ENCODE measurements at regions not wholly inside any gene's neighbourhood (a gene's known extent, or its start where the extent isn't known, plus 50 kb on each side); places are given as distances from the start of the nearest gene placed in this dataset.

DNA sequence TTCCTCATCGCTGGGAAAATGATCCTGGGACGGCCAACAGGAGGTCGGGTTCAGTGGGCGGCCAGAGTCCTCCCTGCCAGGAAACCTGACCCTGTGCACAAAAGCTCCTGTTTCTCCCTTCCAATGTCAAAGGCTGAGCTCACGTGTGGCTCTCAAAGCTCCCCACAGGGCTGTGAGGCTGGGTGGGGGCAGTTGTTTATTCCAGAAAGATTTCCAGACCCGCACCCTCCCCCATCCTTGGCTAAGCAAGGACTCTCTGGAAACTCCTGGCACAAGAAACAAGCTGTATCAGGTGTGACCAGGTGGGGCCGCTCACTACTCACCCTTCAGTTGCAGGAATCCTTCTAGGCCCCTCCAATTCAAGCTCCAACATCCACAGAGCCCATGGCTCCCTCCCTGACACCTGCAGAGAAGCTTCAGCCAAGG is 131.9 kb downstream of the SHANK2 start:
- peak; percentile 10 for DNase-seq

DNA sequence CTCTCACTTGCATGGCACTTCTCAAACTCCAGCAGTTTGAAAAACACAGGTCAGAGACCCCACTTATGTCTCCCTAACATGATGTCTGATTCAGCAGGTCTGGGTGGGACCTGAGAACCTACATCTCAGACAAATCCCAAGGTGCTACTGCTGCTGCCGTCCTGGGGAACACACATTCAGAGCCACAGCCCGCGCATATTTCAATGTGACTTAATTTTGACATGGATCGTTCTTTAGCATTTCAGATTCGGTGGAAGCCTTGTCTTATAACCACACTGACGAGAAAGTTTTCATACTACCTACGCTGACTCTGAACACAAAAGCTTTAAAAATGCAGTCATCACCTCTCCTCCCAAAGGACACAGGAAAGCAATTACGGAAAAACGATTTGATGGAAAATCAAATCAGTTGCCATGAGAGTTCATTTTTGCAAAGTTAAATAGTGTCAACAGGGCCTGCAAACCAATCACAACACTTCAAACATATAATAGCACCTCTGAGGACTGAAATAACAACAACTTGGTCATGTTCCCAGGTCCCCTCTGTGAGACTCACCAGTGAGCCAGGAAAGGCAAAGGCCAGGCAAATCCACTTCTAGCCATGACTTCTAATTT is 132.6 kb downstream of the SHANK2 start:
- no peak for DNase-seq

DNA sequence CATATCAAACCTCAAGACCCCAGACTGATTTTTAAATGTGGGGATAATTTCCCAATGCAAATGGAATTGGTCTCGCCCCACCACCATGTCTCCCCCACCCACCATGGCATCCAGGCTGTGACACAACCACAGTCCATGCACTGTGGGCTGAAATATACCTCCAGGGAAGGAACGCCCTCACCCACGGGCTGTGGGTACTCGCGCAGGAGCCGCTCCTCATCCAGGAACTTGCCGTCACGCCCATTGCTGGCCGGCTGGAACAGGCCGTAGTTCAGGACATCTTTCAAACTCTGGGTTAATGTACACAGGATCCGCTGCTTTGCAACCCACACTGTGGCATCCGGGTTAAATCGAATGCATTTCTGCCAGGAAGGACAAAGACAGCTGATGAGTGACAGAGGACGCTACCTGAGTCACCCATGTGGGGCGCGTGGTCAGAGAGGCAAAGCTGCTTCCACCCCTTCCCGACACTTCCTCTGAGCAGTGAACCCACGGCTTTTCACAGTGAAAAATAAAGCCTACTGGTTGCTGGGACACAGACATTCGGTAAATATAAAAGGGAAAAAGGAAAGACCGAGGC is 133.6 kb downstream of the SHANK2 start:
- DNase-seq = no peak

DNA sequence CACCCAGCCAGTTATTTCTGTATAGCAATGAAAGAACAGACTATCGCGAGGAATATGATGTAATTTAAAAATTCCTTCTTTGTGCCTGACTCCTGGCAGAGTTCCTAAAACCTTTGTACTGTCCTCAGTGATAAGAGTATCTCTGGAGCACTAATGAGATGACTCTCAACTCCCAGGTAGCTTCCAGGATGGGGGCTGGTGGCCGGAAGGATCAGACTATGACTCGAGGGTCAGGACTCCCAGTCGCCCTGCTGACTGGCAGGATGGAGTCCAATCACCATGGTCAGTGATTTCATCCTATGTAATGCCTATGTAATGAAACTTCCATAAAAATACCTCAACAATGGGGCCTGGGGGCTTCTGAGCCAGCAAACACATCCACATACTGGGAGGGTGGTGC is 135.1 kb downstream of the SHANK2 start:
- DNase-seq = no peak

DNA sequence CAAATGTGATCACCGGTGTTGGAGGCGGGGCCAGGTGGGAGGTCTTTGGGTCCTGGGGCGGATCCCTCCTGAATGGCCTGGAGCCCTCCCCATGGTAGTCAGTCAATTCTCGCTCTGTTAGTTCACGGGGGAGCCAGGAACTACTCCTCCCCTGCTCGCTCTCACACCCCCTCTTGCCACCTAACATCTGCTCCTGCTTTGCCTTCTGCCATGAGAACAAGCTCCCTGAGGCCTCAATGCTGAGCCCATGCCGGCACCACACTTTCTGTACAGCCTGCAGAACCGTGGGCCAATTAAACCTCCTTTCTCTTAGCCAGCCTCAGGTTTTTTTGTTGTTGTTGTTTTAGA is 135.7 kb downstream of the SHANK2 start:
- DNase-seq = no peak

DNA sequence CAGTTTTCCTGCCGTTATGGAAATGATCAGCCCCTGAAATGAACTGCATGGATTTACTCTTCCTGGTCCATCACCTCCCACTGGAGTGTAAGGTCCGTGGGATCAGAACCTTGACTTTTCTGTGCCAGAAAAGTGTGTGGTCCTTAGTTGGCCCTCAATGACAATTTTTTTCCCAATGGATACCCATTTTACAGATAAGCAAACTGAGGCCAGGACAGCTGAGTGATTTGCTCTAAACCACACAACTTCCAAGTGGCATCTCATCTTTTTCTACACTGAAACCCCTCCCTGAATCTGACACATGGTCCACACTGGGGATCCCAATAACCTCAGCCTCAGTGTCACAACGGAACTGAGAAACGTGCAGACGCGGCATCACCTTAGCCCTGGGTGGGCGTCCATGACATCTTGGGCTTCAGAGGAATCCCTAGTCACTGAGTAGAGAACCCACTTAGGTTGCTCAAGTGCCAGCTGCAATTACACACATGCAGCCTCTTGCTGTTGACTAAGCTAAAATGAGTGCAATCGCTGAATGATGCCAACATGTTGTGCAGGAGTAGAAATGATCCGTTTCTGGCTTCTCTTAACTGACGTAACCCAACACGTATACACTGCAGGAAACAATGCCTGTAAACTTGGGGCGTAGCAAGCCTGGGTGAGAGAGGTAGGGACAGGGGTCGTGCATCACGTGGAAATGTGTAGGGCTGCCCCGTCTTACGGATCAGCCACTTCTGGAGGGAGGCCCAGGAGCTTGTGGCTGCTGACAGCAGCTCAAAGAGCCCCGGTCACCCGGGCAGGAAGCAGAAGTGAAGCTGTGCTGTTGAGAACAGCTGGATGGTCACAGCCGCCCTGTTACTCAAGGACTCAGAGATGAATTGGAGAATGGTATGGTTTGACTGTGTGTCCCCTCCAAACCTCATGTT is 136.3 kb downstream of the SHANK2 start:
- DNase-seq = no peak

DNA sequence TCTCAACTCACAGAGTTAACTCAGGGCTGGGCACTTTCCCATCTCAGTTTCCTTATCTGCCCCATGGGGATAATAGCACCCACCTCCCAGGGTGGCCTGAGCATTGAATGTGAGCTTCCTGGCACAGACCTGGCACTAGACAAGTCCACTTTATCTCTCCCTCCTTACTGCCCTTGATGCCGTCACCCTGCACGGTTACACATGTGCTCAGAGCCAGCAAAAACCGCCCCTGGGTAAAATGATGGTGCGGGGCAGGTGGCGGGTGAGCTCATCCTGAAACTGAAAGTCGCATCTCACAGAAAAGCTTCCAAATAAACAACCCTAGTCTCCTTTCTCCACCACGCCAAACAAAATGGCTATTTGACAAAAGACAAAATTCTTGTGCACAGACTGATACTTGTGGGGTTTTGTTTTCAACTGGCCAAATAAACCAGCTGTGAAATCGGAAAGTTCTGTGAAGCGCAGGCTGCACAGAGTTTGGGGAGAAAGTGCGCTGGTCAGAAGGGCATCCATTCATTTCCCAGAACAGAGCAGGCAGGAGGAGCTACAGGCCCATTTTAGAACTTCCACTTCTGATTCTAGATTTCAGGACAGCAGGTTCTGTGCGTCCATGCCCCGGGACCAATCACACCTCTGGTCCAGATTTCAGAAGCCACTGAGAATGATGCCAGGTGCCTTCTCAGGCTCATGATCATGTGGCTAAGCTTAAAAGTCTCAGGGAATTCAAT is 138.1 kb downstream of the SHANK2 start:
- no peak for DNase-seq

DNA sequence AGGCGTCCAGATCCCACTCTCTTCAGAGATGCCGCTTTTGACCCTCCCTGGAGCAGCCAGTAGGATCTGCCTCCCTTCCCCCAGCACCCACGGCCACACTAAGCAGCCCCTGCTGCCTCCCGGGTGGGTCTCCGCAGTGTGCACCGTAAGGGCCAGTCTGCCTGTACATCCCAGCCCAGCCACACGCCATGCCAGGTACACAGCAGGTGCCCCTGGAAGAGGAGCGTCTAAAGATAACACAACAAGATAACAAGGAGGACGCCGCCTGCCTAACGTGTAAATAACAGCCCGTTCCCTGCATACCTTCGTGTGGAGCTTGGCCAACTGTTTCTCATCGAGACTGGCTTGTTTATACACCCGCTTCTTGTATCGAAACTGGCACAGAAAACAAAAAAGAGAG is 139.4 kb downstream of the SHANK2 start:
- DNase-seq = peak; percentile 44

DNA sequence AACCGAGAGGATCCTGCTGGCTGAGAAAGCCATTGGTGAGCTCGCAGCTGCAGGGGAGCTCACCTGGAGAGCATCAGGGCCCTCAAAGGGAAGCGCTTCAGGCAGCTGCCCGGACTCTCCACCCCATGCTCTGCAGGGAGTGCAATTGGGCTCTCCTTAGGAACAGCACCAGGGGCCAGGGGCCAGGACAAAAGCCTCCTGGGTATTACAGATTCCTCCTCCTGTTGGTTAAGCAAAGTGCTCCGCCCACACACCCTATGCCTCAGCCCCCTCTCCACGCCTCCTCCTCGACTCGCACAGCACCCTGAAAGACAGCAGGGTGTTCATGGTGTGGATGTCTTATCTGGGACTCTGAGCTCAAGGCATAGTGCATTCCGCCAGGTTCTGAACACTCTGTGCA is 139.9 kb downstream of the SHANK2 start:
- peak; percentile 76 for DNase-seq

DNA sequence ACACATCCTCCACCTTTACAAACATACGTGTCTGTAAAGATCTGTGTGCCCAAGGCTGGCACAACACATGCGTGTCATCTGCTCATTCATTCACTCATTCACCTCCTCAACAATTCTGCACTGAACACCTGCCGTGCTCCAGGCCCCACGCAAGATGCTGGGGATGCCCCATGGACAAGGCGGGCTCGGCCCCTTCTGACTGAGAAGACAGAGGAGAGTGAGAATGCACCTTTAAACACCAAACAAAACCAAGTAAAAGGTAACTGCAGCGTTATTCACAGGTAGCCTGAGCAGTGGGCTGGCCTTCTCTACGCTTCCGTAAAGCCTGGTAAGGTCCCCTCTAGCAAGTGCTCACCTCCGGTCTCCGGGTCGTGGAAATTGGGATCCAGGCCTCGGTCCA is 142.8 kb downstream of the SHANK2 start:
- DNase-seq = no peak

DNA sequence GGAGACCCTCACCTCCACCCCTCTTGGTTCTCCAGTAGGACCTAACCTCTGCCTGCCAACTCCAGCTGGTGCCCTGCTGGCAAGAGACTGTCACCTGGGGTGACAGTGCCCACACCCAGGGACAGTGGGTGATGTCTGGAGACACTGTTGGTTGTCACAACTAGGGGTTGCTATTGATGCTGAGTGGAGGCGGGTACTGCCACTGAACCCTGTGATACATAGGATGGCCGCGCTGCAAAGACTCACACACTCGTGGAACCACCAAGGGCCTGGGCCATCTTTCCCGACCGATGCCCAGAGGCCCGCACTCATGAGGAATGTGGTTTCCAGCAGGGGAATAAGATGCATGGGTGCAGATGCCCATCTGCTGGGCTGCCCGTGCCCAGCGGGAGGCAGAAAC is 143.2 kb downstream of the SHANK2 start:
- no peak for DNase-seq

DNA sequence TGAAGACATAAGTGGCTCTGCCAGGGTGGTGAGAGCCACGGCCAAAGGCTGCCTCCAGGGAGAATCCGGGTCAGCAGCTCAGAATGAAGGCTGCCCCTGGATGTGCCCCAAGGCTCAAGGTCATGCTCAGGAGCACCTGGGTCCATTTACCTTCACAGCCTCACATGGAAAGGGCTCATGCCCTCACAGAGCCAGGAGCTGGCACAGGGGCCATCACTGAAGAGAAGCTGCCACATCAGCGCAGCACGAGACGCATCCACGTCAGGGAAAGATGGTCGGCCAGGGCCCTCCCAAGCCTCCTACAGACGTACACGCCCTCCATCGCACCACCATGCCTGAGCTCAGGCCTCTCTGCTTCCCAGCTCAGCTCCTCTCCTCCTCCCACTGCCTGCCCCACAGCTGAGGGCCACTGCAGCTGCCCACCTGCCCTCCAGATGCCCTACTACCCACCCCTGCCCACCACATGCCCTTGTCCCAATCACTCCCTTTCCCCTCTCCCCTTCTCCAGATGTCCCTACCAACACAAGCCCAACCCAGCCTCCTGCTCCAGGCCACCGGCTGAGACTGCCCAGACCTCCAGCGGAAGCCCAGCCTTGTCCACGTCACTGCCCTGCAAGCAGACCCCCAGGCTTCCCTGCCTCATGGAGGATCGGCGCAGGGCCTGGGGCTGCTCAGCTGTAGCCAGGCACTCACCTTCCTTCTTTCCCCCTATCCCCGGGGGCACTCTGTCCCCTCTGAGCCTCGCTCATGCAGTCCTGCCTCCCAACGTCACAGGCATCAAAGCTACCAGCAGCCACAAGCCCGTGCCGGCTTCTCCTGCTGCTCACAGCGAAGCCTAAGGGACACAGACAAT is 144.1 kb downstream of the SHANK2 start:
- no peak for DNase-seq

DNA sequence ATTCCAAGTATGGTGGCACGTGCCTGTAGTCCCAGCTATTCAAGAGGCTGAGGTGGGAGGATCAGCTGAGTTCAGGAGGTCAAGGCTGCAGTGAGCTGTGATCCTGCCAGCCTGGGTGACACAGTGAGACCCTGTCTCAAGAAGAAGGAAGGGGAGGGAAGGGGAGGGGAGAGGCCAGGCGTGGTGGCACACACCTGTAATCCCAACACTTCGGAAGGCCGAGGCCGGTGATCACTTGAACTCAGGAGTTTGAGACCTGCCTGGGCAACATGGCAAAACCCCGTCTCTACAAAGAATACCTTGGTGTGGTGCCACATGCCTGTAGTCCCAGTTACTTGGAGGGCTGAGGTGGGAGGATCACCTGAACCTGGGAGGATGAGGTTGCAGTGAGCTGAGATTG is 145.7 kb downstream of the SHANK2 start:
- DNase-seq = no peak

DNA sequence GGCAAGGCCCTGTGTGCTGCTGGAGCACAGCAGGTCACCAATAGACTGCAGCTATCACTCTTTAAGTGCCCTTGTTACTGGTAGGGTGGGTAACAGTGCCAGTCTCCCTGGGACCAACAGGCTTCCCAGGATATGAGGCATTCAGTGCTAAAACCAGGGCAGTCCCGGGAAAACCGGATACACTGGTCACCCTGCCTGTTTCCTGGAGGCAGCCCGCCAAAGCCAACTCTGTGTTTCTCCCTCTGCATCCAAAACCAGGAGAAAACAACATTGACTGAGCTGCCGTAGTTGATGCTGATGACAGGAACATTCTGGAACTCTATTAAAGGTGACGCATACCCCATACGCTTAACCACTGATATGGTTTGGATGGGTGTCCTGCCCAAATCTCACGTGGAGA is 149.1 kb downstream of the SHANK2 start:
- no peak for DNase-seq

DNA sequence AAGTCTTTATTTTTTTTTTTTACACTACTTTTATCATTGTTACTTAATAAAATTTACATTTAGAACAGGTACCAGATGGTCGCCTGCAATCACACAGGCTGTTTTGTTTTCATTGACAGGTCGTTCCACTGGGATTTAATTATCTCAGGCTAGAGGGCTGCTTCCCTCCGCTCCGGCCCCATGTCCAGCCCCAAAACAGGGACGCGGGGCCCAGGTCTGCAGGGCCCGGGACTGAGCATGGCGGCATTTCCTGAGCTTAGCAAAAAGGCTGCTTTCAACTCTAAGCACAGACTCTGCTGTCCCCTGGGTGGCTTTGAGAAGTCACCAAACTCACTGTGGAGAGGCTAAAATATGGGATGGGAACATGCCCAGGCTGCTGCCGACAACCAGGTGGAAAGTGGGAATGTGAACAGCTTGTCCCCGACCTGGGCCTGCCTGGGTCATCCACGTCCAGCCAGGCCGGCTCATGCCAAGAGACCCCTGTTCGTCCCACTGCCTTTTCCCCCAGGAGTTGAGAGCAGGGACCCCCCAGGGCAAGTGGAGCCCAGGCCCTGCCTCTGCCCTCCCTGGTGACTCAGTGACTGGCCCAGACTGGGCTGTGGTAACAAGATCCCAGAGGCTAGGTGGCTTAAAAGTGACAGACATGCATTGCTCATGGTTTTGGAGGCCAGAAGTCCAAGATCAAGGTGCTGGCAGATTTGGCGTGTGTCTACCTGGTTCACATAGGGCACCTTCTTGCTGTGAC is 150.0 kb downstream of the SHANK2 start:
- DNase-seq = no peak

DNA sequence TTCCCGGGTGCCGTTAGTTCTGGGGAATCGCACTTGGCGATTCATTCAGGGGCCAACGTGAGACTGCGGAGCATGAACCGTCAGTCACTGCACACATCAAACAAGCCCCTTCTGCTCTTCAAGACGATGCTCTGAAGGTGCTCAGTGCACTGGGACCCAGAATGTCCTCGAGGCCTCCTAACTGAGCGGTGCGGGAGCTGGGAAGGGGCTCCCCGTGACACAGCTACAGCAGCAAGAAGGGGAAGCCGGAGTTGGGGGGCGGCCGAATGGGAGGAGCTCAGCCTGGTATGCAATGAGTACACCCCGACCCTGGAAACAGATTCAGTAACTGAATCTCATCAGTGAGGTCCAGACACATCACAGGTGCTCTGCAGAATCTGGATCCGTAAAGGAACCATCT is 150.8 kb downstream of the SHANK2 start:
- no peak for DNase-seq

DNA sequence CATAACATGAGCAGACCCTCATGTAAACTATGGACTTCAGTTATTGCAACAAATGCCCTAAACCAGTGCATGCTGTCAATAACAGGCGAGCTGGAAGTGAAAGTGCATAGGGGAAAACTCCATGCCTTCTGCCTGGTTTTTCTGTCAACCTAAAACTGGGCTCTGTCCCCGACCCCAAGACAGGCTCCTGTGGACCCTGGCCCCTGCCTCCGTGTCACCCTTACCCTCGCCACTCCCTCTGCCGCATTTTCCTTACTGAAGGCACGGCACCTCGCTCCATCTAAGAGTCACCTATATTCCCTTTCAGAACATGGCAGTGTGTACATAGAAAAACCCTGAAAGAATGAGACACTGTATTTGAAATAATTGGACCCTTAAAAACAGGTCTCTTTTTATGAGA is 151.3 kb downstream of the SHANK2 start:
- no peak for DNase-seq

DNA sequence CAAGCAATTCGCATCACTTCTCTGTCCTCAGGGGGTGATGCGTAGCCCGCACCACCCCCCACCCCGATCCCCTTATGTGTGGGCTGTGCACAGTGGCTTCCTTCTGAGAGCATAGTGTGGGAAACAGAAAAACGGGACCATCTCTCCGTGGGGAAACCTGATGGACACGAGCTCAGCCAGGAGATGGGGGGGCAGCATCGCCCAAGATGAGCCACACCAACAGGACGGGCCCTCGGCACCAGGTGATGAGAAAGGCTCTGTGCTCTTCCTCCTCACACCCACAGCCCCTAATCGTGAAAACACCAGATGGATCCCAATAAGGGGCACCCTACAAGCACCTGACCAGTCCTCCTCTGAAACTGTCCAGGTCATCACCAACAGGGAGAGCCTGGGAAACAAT is 153.6 kb downstream of the SHANK2 start:
- no peak for DNase-seq

DNA sequence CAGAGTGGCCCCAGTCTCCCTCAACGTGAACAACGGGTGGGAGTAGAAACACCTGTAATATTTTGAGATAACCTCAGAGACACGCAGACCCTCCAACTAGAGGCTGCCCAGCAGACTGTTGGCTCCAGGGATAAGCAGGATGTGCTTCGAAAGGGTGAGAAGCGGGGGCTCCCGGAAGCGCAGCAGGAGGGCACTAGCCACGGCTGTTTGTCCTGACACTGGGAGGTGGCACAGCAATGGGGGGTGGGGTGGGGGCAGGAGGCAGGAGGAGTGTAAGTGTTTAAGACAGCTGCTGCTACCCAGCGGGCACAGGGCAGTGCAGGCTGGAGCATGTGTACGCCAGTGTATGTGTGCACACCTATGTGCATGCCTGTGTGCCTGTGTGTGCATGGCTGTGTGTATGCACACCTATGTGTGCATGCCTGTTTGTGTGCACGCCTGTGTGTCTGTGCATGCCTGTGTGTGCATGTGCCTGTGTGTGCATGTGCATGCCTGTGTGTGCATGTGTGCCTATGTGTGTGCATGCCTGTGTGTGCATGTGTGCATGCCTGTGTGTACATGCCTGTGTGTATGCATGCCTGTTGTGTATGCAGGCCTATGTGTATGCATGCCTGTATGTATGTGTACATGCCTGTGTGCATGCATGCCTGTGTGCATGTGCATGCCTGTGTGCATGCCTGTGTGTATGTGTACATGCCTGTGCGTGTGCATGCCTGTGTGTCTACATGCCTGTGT is 154.7 kb downstream of the SHANK2 start:
- DNase-seq = peak; percentile 21

DNA sequence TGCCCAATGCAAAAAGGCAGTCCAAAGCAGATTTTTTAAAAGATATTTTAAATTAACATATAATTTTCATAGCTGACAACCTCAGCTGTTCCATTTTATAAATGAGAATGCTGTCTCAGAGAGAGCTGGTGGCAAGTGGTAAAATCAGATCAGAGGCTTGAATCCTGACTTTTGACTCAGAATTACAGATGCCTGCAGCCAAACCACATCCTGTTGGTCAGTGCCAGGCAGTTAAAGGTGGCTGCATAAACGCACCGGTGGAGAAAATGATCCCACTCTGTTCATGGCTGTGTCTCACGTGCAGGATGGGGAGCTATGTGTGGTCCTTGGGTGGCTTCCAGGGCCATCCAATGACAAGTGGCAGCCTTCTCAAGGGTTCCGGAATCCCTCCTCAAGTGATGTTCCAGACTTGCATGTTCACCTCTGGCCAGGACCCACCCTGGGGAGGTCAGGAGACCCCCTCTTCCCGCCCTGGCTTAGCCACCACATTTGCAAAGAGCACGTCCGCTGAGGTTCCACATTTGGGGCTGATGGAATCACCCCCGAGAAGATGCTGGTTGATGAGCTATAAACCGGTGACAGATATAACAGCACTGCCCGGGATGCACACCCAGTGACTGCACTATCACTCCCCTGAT is 155.5 kb downstream of the SHANK2 start:
- DNase-seq = no peak
